CD8-positive, alpha-beta memory T cell (primary cell): ENCODE measurements at regions not wholly inside any gene's neighbourhood (a gene's known extent, or its start where the extent isn't known, plus 50 kb on each side); places are given as distances from the start of the nearest gene placed in this dataset.
A peak's percentile ranks its signal among the peaks of the same experiment; 100 is the strongest.

Experiments used
- CTCF ChIA-PET: fragments of 350-600 bp; sonication (Branson Sonifier 250); formaldehyde crosslinking; loops from one replicate; lab custom pipeline; 2021; ENCODE audit warnings: antibody characterized with exemption; lab: Charles Lee
- POLR2A ChIA-PET: fragments of 350-600 bp; sonication (Branson Sonifier 250); formaldehyde crosslinking; loops from one replicate; lab custom pipeline; 2021; ENCODE audit warnings: antibody characterized with exemption; lab: Charles Lee
- DNase-seq, 5 donors: peaks; one replicate each; pipeline versions ENCODE4 v3.0.0 to v3.0.0-alpha.2; 2020 to 2022; ENCODE audit warnings: mixed read lengths in 1 of 5
- H3K27ac ChIP-seq: one replicate; pipeline ENCODE4 v1.7.0; 2013; ENCODE audit warnings: low read depth, mild to moderate bottlenecking, low read length, moderate library complexity
- H3K27me3 ChIP-seq: 2 replicates; pipeline ENCODE4 v1.7.0; 2013; ENCODE audit warnings: low read length, mild to moderate bottlenecking; ENCODE audit not compliant: insufficient read depth, poor library complexity, severe bottlenecking
- H3K36me3 ChIP-seq: 2 replicates; pipeline ENCODE4 v1.7.0; 2013; ENCODE audit warnings: mild to moderate bottlenecking, low read length, moderate library complexity; ENCODE audit not compliant: insufficient read depth
- H3K4me1 ChIP-seq: 2 replicates; pipeline ENCODE4 v1.7.0; 2013; ENCODE audit warnings: mild to moderate bottlenecking, low read length, moderate library complexity; ENCODE audit not compliant: insufficient read depth
- H3K4me3 ChIP-seq: 2 replicates; pipeline ENCODE4 v1.7.0; 2013; ENCODE audit warnings: mild to moderate bottlenecking, low read length
- H3K9me3 ChIP-seq: 2 replicates; pipeline ENCODE4 v1.7.0; 2013; ENCODE audit warnings: mild to moderate bottlenecking, low read length
- H3K27ac Mint-ChIP-seq, 8 donors: one replicate each; pipeline ENCODE4 v1.8.0; 2020 to 2021; ENCODE audit warnings: mixed read lengths in 8 of 8, mild to moderate bottlenecking in 6 of 8, inconsistent platforms in 3 of 8, moderate library complexity in 3 of 8
- H3K27me3 Mint-ChIP-seq, 2 donors: one replicate each; pipeline ENCODE4 v1.8.0; 2020 to 2021; ENCODE audit warnings: mixed read lengths in 2 of 2, mild to moderate bottlenecking in 1 of 2, moderate library complexity in 1 of 2
- H3K36me3 Mint-ChIP-seq, 3 donors: one replicate each; pipeline ENCODE4 v1.8.0; 2020 to 2021; ENCODE audit warnings: mixed read lengths in 3 of 3, inconsistent platforms in 1 of 3, mild to moderate bottlenecking in 1 of 3
- H3K4me1 Mint-ChIP-seq, 3 donors: one replicate each; pipeline ENCODE4 v1.8.0; 2020 to 2021; ENCODE audit warnings: mixed read lengths in 3 of 3, inconsistent platforms in 1 of 3, mild to moderate bottlenecking in 1 of 3
- H3K4me3 Mint-ChIP-seq, 7 donors: one replicate each; pipeline ENCODE4 v1.8.0; 2020 to 2021; ENCODE audit warnings: mixed read lengths in 7 of 7, mild to moderate bottlenecking in 6 of 7, moderate library complexity in 4 of 7, inconsistent platforms in 2 of 7
- H3K9me3 Mint-ChIP-seq, 5 donors: one replicate each; pipeline ENCODE4 v1.8.0; 2020 to 2022; ENCODE audit warnings: mixed read lengths in 5 of 5, mild to moderate bottlenecking in 3 of 5, moderate library complexity in 2 of 5, inconsistent platforms in 1 of 5

DNA sequence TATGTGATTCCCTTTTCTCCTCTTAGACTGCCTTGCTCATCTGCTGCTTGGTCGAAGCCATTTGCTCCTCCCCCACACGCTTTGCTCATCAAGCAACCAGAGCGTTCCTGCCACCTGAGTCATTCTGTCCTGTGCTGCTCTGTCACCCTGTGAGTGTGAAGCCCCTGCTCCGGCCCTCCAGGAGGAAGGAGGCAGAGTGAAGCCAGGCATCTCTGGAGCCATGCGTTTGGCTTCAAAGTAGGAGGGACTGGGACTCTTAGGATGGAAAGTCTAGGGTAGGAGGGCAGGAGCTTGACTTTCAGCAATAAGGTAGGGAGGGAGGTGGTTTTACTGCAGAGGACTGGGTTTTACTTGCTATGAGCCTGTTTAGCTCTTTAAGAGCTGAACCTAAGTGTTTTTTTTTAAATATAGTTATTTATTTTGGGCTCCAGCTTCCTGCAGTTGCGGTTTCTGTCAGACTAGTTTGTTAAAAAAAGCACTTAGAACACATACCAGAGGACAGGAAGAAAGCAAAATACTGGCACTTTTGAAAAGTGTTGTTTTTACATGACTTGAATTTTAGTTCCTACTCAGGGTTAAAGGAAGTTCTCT lies 63.6 kb downstream of the SPINK2 start:
- Mint-ChIP-seq H3K4me1 (peaks cover 55 to 63% (median 60%) of the 10 kb centered on the region in 3 donors), H3K27ac (peak overlapping the region; percentile 84 to 97 (median 94)), H3K9me3 (no peaks in the 10 kb centered on the region), H3K4me3 (peak overlapping the region; percentile 25 to 93 (median 84)), H3K27me3 (peaks cover 0 to 1% of the 10 kb centered on the region in 2 donors), H3K36me3 (no peaks in the 10 kb centered on the region)
- Histone ChIP-seq H3K27ac (peak overlapping the region; percentile 10), H3K4me3 (peak overlapping the region; percentile 54), H3K4me1 (peaks cover 37% of the 10 kb centered on the region), H3K9me3 (no peaks in the 10 kb centered on the region), H3K36me3 (no peaks in the 10 kb centered on the region), H3K27me3 (no peaks in the 10 kb centered on the region)
- peak; percentile 19 to 79 (median 49) for DNase-seq
- CTCF ChIA-PET = interaction anchor here (1.0 to 3.9 kb wide), 7 partner anchors 10 to 213 kb away, joined by 3 to 25 read pairs (median 4); no protein-coding TSS in a partner anchor
- POLR2A ChIA-PET = interaction anchor here (0.6 to 2.3 kb wide), 6 partner anchors 40 to 371 kb away, joined by 3 to 7 read pairs (median 4); partner anchors contain the start of genes AASDH and PAICS

DNA sequence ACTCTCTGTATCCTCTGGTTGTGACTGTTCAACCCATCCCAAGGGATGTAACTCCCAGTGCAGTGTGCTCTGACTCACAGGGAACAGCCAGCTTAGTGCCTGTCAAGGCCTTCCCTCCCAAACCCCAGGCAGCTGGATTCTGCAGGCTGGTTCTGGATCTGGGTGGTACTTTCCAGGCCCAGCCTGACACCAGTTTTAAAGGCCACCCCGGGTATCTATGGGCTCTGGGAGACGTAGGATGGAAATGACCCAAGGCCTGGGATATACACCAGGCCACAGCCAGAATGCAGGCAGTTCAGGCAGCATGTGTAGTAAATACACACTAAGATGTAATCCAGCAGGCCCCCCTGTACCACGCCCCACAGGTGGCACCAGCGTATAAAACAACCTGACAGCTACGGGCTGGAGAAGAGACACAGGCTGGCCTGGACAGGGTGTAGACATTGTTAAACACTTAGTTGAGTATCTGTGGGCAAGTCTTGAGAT lies 64.2 kb downstream of the SPINK2 start:
- Histone ChIP-seq H3K36me3 (no peaks in the 10 kb centered on the region), H3K27me3 (no peaks in the 10 kb centered on the region), H3K4me3 (peak overlapping the region; percentile 54), H3K4me1 (peaks cover 37% of the 10 kb centered on the region), H3K27ac (peak overlapping the region; percentile 10), H3K9me3 (no peaks in the 10 kb centered on the region)
- no peaks in the 10 kb centered on the region for H3K36me3 Mint-ChIP-seq
- H3K27ac Mint-ChIP-seq = peak overlapping the region; percentile 84 to 97 (median 94)
- H3K4me3 Mint-ChIP-seq = peak overlapping the region; percentile 25 to 93 (median 84)
- peaks cover 51 to 57% (median 57%) of the 10 kb centered on the region in 3 donors for H3K4me1 Mint-ChIP-seq
- CTCF ChIA-PET = interaction anchor here (1.0 to 3.9 kb wide), 7 partner anchors 10 to 213 kb away, joined by 3 to 25 read pairs (median 4); no protein-coding TSS in a partner anchor
- H3K27me3 Mint-ChIP-seq = peaks cover 0 to 1% of the 10 kb centered on the region in 2 donors
- POLR2A ChIA-PET = interaction anchor here (1.1 to 2.3 kb wide), 3 partner anchors 42 to 370 kb away, joined by 4 to 7 read pairs (median 7); partner anchors contain the start of genes AASDH and PAICS
- DNase-seq = peak in 3 of 5 donors; percentile 11 to 57 (median 33)
- H3K9me3 Mint-ChIP-seq = no peaks in the 10 kb centered on the region

DNA sequence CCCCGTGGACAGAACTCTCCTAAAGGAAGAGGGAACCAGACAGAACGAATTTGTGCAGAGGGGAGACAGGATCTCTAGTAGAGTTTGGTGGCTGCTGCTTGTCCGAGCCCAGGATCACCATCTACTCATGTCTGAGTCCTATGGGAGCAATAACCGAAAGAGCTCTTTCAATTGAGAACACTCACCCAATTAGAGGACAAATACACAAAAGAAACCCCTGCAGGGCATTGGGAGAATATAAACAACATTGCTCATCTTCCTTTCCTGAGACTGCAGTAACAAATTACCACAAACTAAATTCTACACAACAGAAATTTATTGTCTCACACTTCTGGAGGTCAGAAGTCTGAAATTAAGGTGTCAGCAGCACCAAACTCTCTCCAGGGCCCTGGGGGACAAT lies 65.6 kb downstream of the SPINK2 start:
- H3K9me3 ChIP-seq = no peaks in the 10 kb centered on the region
- no peaks in the 10 kb centered on the region for H3K27me3 Mint-ChIP-seq
- no peak overlapping the region for H3K4me3 ChIP-seq
- no peak for DNase-seq
- H3K9me3 Mint-ChIP-seq = no peaks in the 10 kb centered on the region
- peaks cover 37% of the 10 kb centered on the region for H3K4me1 ChIP-seq
- no peaks in the 10 kb centered on the region for H3K27me3 ChIP-seq
- no peaks in the 10 kb centered on the region for H3K36me3 ChIP-seq
- peak overlapping the region in 1 of 7 donors; percentile 72 for H3K4me3 Mint-ChIP-seq
- no peaks in the 10 kb centered on the region for H3K36me3 Mint-ChIP-seq
- peaks cover 50% of the 10 kb centered on the region in 3 donors for H3K4me1 Mint-ChIP-seq
- CTCF ChIA-PET = interaction anchor here (0.7 to 1.2 kb wide), 2 partner anchors 25 to 39 kb away, joined by 3 read pairs; no protein-coding TSS in a partner anchor
- H3K27ac ChIP-seq = no peak overlapping the region
- peak overlapping the region; percentile 52 to 97 (median 88) for H3K27ac Mint-ChIP-seq
- POLR2A ChIA-PET = interaction anchor here (0.6 kb wide), 1 partner anchor 290 kb away, joined by 4 read pairs; no protein-coding TSS in a partner anchor

DNA sequence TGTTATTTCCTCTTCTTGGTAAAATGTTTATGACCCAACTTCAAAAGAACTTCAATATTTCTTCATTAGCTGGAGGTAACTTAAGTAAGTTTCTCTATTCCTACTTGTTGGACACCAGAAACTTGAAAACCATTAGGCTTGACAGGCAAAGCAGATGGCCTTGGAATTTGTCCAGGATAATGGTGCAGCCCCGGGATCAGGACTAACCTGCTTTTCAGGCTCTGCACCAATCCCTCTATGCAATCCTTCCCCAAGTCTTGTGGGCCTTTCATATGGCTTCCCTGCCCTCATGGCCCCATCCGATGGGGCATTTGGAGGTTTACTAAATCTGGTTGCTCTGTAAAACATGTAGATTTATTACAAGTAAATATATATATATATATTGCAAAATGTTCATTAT lies 68.5 kb downstream of the SPINK2 start:
- no peak overlapping the region for H3K4me3 Mint-ChIP-seq
- no peak for DNase-seq
- Histone ChIP-seq H3K4me1 (peaks cover 24% of the 10 kb centered on the region), H3K27me3 (no peaks in the 10 kb centered on the region), H3K27ac (no peak overlapping the region), H3K9me3 (no peaks in the 10 kb centered on the region), H3K36me3 (no peaks in the 10 kb centered on the region), H3K4me3 (no peak overlapping the region)
- H3K36me3 Mint-ChIP-seq = peaks cover 0 to 5% (median 2%) of the 10 kb centered on the region in 3 donors
- no peak overlapping the region for H3K27ac Mint-ChIP-seq
- CTCF ChIA-PET = no interaction called here
- H3K9me3 Mint-ChIP-seq = no peaks in the 10 kb centered on the region
- POLR2A ChIA-PET = no interaction called here
- peaks cover 33 to 34% (median 34%) of the 10 kb centered on the region in 3 donors for H3K4me1 Mint-ChIP-seq
- no peaks in the 10 kb centered on the region for H3K27me3 Mint-ChIP-seq

DNA sequence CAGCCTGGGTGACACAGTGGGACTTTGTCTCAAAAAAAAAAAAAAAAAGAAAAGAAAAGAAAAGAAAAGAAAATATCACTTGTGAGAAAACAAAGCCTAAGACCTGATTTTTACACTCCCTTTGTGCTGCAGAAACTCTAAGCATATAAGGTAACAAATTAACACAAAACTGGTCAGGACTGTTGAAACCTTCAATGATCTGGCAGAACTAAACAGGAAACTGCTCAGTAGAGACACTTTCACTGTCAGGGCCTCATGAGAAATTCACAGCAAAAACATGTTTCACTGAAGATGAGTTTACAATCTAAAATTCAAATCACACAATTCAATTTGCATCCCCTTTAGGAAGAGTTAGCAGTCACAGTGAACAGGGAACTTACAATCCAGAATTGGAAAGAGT lies 69.1 kb upstream of the HOPX start:
- Mint-ChIP-seq H3K4me1 (peaks cover 8 to 10% (median 8%) of the 10 kb centered on the region in 3 donors), H3K36me3 (peaks cover 0 to 9% (median 2%) of the 10 kb centered on the region in 3 donors), H3K9me3 (no peaks in the 10 kb centered on the region), H3K4me3 (no peak overlapping the region), H3K27me3 (no peaks in the 10 kb centered on the region), H3K27ac (no peak overlapping the region)
- Histone ChIP-seq H3K27me3 (no peaks in the 10 kb centered on the region), H3K4me1 (no peaks in the 10 kb centered on the region), H3K27ac (no peak overlapping the region), H3K9me3 (no peaks in the 10 kb centered on the region), H3K4me3 (no peak overlapping the region), H3K36me3 (no peaks in the 10 kb centered on the region)
- POLR2A ChIA-PET = no interaction called here
- CTCF ChIA-PET = no interaction called here
- no peak for DNase-seq

DNA sequence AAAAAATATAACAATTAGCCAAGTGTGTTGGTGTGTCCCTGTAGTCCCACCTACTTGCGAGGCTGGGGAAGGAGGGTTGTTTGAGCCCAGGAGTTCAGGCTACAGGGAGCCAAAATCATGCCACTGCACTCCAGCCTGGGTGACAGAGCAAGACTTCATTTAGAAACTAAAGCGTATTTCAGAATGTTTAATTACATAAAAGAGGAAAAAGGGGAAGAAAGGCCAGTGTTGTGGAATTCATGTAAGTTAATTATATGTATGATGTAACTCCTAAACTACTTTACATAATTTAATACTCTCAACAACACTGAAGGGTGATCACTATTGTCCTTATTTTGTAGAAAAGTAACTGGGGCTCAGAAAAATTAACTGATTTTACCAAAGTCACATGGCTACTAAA lies 67.2 kb upstream of the HOPX start:
- H3K27ac Mint-ChIP-seq = no peak overlapping the region

DNA sequence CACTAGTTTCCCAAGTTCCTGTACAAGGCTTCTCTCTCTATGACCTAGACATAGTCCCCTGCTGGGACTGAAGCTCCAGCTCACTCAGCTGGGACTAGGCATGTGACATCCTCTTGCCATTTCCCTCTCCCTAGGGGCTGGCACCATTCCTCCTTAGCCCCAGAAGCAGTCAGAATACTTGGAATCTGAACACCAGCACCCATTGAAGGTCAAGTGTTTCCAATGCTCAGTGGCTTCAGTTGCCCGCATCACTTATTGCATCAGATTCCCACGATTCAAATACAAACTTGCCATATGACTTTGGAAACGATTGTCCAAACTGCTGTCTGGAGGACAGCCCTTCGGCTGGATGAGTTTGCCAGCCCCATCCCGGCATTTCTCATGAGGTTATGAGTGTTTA lies 65.5 kb upstream of the HOPX start:
- ChIA-PET CTCF (no interaction called here), POLR2A (interaction anchor here (0.5 kb wide), 1 partner anchor 1373 kb away, joined by 6 read pairs; no protein-coding TSS in a partner anchor)
- Histone ChIP-seq H3K4me1 (no peaks in the 10 kb centered on the region), H3K4me3 (no peak overlapping the region), H3K27me3 (no peaks in the 10 kb centered on the region), H3K9me3 (no peaks in the 10 kb centered on the region), H3K36me3 (no peaks in the 10 kb centered on the region), H3K27ac (no peak overlapping the region)
- DNase-seq = no peak
- Mint-ChIP-seq H3K27me3 (no peaks in the 10 kb centered on the region), H3K4me3 (no peak overlapping the region), H3K9me3 (no peaks in the 10 kb centered on the region), H3K36me3 (peaks cover 0 to 9% (median 5%) of the 10 kb centered on the region in 3 donors), H3K27ac (no peak overlapping the region), H3K4me1 (peaks cover 5 to 18% (median 9%) of the 10 kb centered on the region in 3 donors)

More for the DNA sequence above, 67.2 kb upstream of the HOPX start:
- Histone ChIP-seq H3K9me3 (no peaks in the 10 kb centered on the region), H3K27me3 (no peaks in the 10 kb centered on the region), H3K4me1 (no peaks in the 10 kb centered on the region), H3K4me3 (no peak overlapping the region), H3K27ac (no peak overlapping the region), H3K36me3 (no peaks in the 10 kb centered on the region)
- ChIA-PET CTCF (no interaction called here), POLR2A (no interaction called here)
- Mint-ChIP-seq H3K27me3 (no peaks in the 10 kb centered on the region), H3K36me3 (peaks cover 0 to 9% (median 2%) of the 10 kb centered on the region in 3 donors), H3K4me3 (no peak overlapping the region), H3K9me3 (no peaks in the 10 kb centered on the region), H3K4me1 (peaks cover 8 to 13% (median 13%) of the 10 kb centered on the region in 3 donors)
- DNase-seq = no peak

DNA sequence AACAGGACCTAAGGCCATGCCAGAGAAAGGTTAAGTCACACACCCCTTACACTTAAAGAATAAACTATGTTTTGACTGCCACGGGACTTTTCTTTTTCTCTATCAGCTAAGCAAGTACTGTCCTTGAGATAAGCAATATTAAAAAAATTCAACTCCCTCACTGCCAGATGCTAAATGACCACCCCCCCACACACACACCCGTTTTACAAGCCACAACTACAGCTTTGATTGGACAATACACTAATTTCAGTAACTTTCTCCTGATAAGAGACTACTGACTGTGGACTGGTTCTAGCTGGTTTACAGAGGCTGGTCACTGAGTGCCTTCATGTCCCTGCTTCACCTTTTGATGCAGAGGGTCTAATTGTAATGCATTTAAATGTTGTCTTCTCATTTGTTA lies 63.9 kb upstream of the HOPX start:
- no peaks in the 10 kb centered on the region for H3K27me3 Mint-ChIP-seq
- Histone ChIP-seq H3K4me3 (no peak overlapping the region), H3K27me3 (no peaks in the 10 kb centered on the region), H3K36me3 (no peaks in the 10 kb centered on the region), H3K27ac (no peak overlapping the region), H3K4me1 (no peaks in the 10 kb centered on the region), H3K9me3 (no peaks in the 10 kb centered on the region)
- peaks cover 0 to 11% (median 5%) of the 10 kb centered on the region in 3 donors for H3K4me1 Mint-ChIP-seq
- no peak overlapping the region for H3K27ac Mint-ChIP-seq
- peak overlapping the region in 1 of 7 donors; percentile 8 for H3K4me3 Mint-ChIP-seq
- POLR2A ChIA-PET = no interaction called here
- peaks cover 0 to 4% (median 3%) of the 10 kb centered on the region in 3 donors for H3K36me3 Mint-ChIP-seq
- no peak for DNase-seq
- H3K9me3 Mint-ChIP-seq = no peaks in the 10 kb centered on the region
- CTCF ChIA-PET = interaction anchor here (2.2 kb wide), 1 partner anchor 13 kb away, joined by 4 read pairs; no protein-coding TSS in a partner anchor
